Testis (tissue), 2 donors: ENCODE measurements at regions not wholly inside any gene's neighbourhood (a gene's known extent, or its start where the extent isn't known, plus 50 kb on each side); places are given as distances from the start of the nearest gene placed in this dataset.

Experiments
- CTCF ChIP-seq, 3 experiments: fragments of 450-650 bp in 2 of 3; fragments of 200-600 bp in 1 of 3; sonication (generic) in 1 of 3; IDR thresholded peaks; one replicate each; pipeline ENCODE4 v1.5.1; 2016 to 2019; ENCODE audit warnings: antibody characterized with exemption in 3 of 3, mild to moderate bottlenecking in 2 of 3, moderate library complexity in 1 of 3
- POLR2A ChIP-seq: fragments of 450-650 bp; IDR thresholded peaks from one replicate; pipeline ENCODE4 v1.6.1; 2017; ENCODE audit warnings: antibody characterized with exemption, mild to moderate bottlenecking, moderate library complexity

GRCh38 chr6:4564801-4565271 lies 211.4 kb upstream of the CDYL start:
- no peak for TF ChIP-seq CTCF (IDR thresholded peaks at IDR 0.05)
- no peak for TF ChIP-seq POLR2A
